DND-41 (cell line): ENCODE measurements at regions not wholly inside any gene's neighbourhood (a gene's known extent, or its start where the extent isn't known, plus 50 kb on each side); places are given as distances from the start of the nearest gene placed in this dataset.

Source experiments
- ATAC-seq: fragments of 200-7000 bp; cut with Tn5 transposase; 3 replicates; pipeline ENCODE4 v1.9.1; 2021; ENCODE audit warnings: low read depth; ENCODE audit not compliant: insufficient read depth
- DNase-seq: peaks from one replicate; pipeline ENCODE4 v3.0.0-alpha.2; 2020
- H2AFZ ChIP-seq: 2 replicates; pipeline ENCODE4 v1.6.0; 2012; ENCODE audit warnings: low read depth, low read length
- H3K27ac ChIP-seq: 2 replicates; pipeline ENCODE4 v1.5.1; 2012; ENCODE audit warnings: low read length, inconsistent platforms
- H3K27me3 ChIP-seq: fragments of 200-600 bp; sonication (generic); 2 replicates; pipeline ENCODE4 v1.6.0; 2012; ENCODE audit warnings: low read length, mild to moderate bottlenecking, inconsistent platforms; ENCODE audit not compliant: insufficient read depth, poor library complexity
- H3K36me3 ChIP-seq: 2 replicates; pipeline ENCODE4 v1.5.1; 2012; ENCODE audit warnings: low read length, inconsistent platforms; ENCODE audit not compliant: insufficient read depth
- H3K4me1 ChIP-seq: 2 replicates; pipeline ENCODE4 v1.5.1; 2012; ENCODE audit warnings: mild to moderate bottlenecking, low read length; ENCODE audit not compliant: insufficient read depth
- H3K4me2 ChIP-seq: 2 replicates; pipeline ENCODE4 v1.6.0; 2012; ENCODE audit warnings: mild to moderate bottlenecking, moderate library complexity, low read length, inconsistent platforms; ENCODE audit not compliant: insufficient read depth
- H3K4me3 ChIP-seq, 2 experiments: fragments of 200-600 bp in 1 of 2; shearing (Covaris generic) in 1 of 2; 2 replicates each; pipeline ENCODE4 v1.5.1; 2012 to 2016; ENCODE audit warnings: inconsistent platforms in 2 of 2, low read length in 2 of 2, mild to moderate bottlenecking in 2 of 2, low read depth in 1 of 2, moderate library complexity in 1 of 2
- H3K79me2 ChIP-seq: 2 replicates; pipeline ENCODE4 v1.6.0; 2012; ENCODE audit warnings: low read length, inconsistent platforms; ENCODE audit not compliant: insufficient read depth
- H3K9ac ChIP-seq: 2 replicates; pipeline ENCODE4 v1.6.0; 2012; ENCODE audit warnings: low read depth, mild to moderate bottlenecking, inconsistent platforms, low read length, moderate library complexity
- H3K9me3 ChIP-seq: 2 replicates; pipeline ENCODE4 v1.5.1; 2012; ENCODE audit warnings: low read length, moderate library complexity, mild to moderate bottlenecking, inconsistent platforms; ENCODE audit not compliant: insufficient read depth, severe bottlenecking
- H4K20me1 ChIP-seq: 2 replicates; pipeline ENCODE4 v1.6.0; 2012; ENCODE audit warnings: low read length; ENCODE audit not compliant: insufficient read depth
- CTCF ChIP-seq: IDR thresholded peaks from 2 replicates; pipeline ENCODE4 v1.5.1; 2012; ENCODE audit warnings: borderline replicate concordance, low read length, moderate library complexity, mild to moderate bottlenecking; ENCODE audit not compliant: poor library complexity, severe bottlenecking; ENCODE audit errors: extremely low read depth
- EZH2 ChIP-seq: IDR thresholded peaks from 3 replicates; pipeline ENCODE4 v1.6.1; 2012; ENCODE audit warnings: borderline replicate concordance, low read depth, mild to moderate bottlenecking, moderate library complexity, low read length, inconsistent platforms; ENCODE audit not compliant: severe bottlenecking

GRCh38 chr4:115580901-115581300 is 467.5 kb upstream of the NDST4 start:
- Histone ChIP-seq H3K36me3 (no peaks in the 10 kb centered on the region), H3K9ac (no peak overlapping the region), H3K9me3 (no peaks in the 10 kb centered on the region), H2AFZ (no peak overlapping the region; the same call in 1 of the 2 replicates), H3K27me3 (no peaks in the 10 kb centered on the region), H3K27ac (no peak overlapping the region), H3K79me2 (no peaks in the 10 kb centered on the region), H3K4me1 (no peaks in the 10 kb centered on the region), H3K4me3 (no peak overlapping the region), H3K4me2 (no peak overlapping the region), H4K20me1 (no peaks in the 10 kb centered on the region)
- no peak for ATAC-seq
- no peak for DNase-seq
- TF ChIP-seq EZH2 (no peak), CTCF (no peak)

- Histone ChIP-seq H3K79me2 (no peaks in the 10 kb centered on the region), H4K20me1 (no peaks in the 10 kb centered on the region), H3K4me3 (no peak overlapping the region), H3K4me1 (no peaks in the 10 kb centered on the region), H3K36me3 (no peaks in the 10 kb centered on the region), H3K9ac (no peak overlapping the region), H3K27me3 (no peaks in the 10 kb centered on the region), H3K27ac (no peak overlapping the region), H3K4me2 (no peak overlapping the region), H3K9me3 (no peaks in the 10 kb centered on the region), H2AFZ (no peak overlapping the region)
- ATAC-seq: no peak
- TF ChIP-seq EZH2 (no peak), CTCF (no peak)
- DNase-seq: no peak
Observed at GRCh38 chr4:115575851-115576250, 462.4 kb upstream of the NDST4 start.

- TF ChIP-seq CTCF (no peak), EZH2 (no peak)
- Histone ChIP-seq H3K4me2 (no peak overlapping the region), H3K27me3 (no peaks in the 10 kb centered on the region), H3K27ac (no peak overlapping the region), H3K4me1 (no peaks in the 10 kb centered on the region), H2AFZ (no peak overlapping the region), H4K20me1 (no peaks in the 10 kb centered on the region), H3K9ac (no peak overlapping the region), H3K79me2 (no peaks in the 10 kb centered on the region), H3K36me3 (no peaks in the 10 kb centered on the region), H3K4me3 (no peak overlapping the region), H3K9me3 (no peaks in the 10 kb centered on the region)
- no peak for DNase-seq
- no peak for ATAC-seq
Observed at GRCh38 chr4:115562506-115562905, 449.1 kb upstream of the NDST4 start.

- ATAC-seq: no peak
- Histone ChIP-seq H2AFZ (no peak overlapping the region), H3K4me2 (no peak overlapping the region), H3K9me3 (no peaks in the 10 kb centered on the region), H3K4me3 (no peak overlapping the region), H3K27me3 (no peaks in the 10 kb centered on the region), H3K27ac (no peak overlapping the region), H3K79me2 (no peaks in the 10 kb centered on the region), H4K20me1 (no peaks in the 10 kb centered on the region), H3K9ac (no peak overlapping the region), H3K36me3 (no peaks in the 10 kb centered on the region), H3K4me1 (no peaks in the 10 kb centered on the region)
- DNase-seq: no peak
- TF ChIP-seq CTCF: no peak
- no peak for TF ChIP-seq EZH2
Observed at GRCh38 chr4:115548123-115548522, 434.7 kb upstream of the NDST4 start.
